ENCODE measurements at regions not wholly inside any gene's neighbourhood (a gene's known extent, or its start where the extent isn't known, plus 50 kb on each side); places are given as distances from the start of the nearest gene placed in this dataset.

GRCh38 chr1:190708418-190709057, 230.9 kb upstream of the BRINP3 start:
- Histone ChIP-seq H2BK15ac (ENCODE audit: low read depth, low read length) (no peak overlapping the region), H2AFZ (replicated peaks; ENCODE audit: low read length, poor library complexity) (no peak overlapping the region), H2BK20ac (ENCODE audit: low read depth, low read length) (no peak overlapping the region), H3K9me1 (ENCODE audit: insufficient read depth, low read length) (no peaks in the 10 kb centered on the region), H4K5ac (ENCODE audit: low read depth, low read length) (no peak overlapping the region), H4K91ac (ENCODE audit: insufficient read depth, low read depth, low read length) (no peak overlapping the region), H2AK9ac (replicated peaks; ENCODE audit: low read depth, low read length, poor library complexity) (no peak overlapping the region), H3K27me3 (ENCODE audit: control insufficient read depth, insufficient read depth, low read length) (no peaks in the 10 kb centered on the region), H3K4ac (ENCODE audit: low read depth, low read length) (no peak overlapping the region), H3K27ac (ENCODE audit: insufficient read depth, low read length) (no peak overlapping the region), H3K79me1 (ENCODE audit: low read depth in 1 of 2, low read length in 2 of 2) (no peaks in the 10 kb centered on the region), H2BK5ac (ENCODE audit: low read depth, low read length, poor library complexity, severe bottlenecking) (no peak overlapping the region), H3K4me2 (ENCODE audit: low read depth, low read length) (no peak overlapping the region), H4K20me1 (ENCODE audit: insufficient read depth, low read length) (no peaks in the 10 kb centered on the region), H3K23ac (ENCODE audit: low read depth, low read length) (no peak overlapping the region), H3K4me1 (ENCODE audit: control insufficient read depth, insufficient read depth, low read length) (no peaks in the 10 kb centered on the region), H4K8ac (ENCODE audit: low read depth in 2 of 2, low read length in 2 of 2) (no peak overlapping the region), H2BK120ac (ENCODE audit: low read depth, low read length) (no peak overlapping the region), H3K18ac (ENCODE audit: low read depth, low read length) (no peak overlapping the region), H3K4me3 (ENCODE audit: insufficient read depth, low read depth, low read length) (no peak overlapping the region), H3K14ac (replicated peaks; ENCODE audit: low read depth, low read length) (no peak overlapping the region), H3K9me3 (ENCODE audit: control insufficient read depth, insufficient read depth, low read length) (no peaks in the 10 kb centered on the region), H2AK5ac (ENCODE audit: low read depth, low read length) (no peak overlapping the region), H3K36me3 (ENCODE audit: control insufficient read depth, insufficient read depth, low read length) (no peaks in the 10 kb centered on the region), H3K56ac (ENCODE audit: extremely low read depth, insufficient read depth, low read length) (no peak overlapping the region), H3K9ac (ENCODE audit: low read depth, low read length) (no peak overlapping the region)
- DNase-seq (no peak), ATAC-seq (ENCODE audit: low read depth) (no peak)
- dilution Hi-C loops (cut with HindIII; ENCODE audit: low sequenced_read_pairs, unreplicated experiment) (no loop called here), in situ Hi-C loops (cut with MboI; ENCODE audit: low sequenced_read_pairs) (no loop called here), intact Hi-C loops (cut with micrococcal nuclease) (no loop called here)
- no CpG with 5 or more reads among the region's 4 CpGs for WGBS, 2 experiments (ENCODE audit: extremely low coverage in 2 of 2, insufficient read length in 1 of 2)
- TF ChIP-seq ELK1 (IDR thresholded peaks at IDR 0.05; ENCODE audit: borderline replicate concordance, low read depth, low read length) (no peak), NFE2L2 (IDR thresholded peaks at IDR 0.05; ENCODE audit: low read depth, low read length) (no peak)
- CTCF ChIA-PET = no interaction called here
- BruUV-seq (replicated peaks) = no TSS peak
- POLR2A ChIA-PET (ENCODE audit: unreplicated experiment) = no interaction called here

Data from IMR-90 (cell line).